Hematopoietic multipotent progenitor cell treated with erythropoietin and hydrocortisone succinate and interleukin-3 and kit ligand, for 6 days (in vitro differentiated cells): ENCODE measurements at regions not wholly inside any gene's neighbourhood (a gene's known extent, or its start where the extent isn't known, plus 50 kb on each side); places are given as distances from the start of the nearest gene placed in this dataset.

Source experiments
- DNase-seq: peaks from one replicate; pipeline ENCODE4 v3.0.0-alpha.2; 2015

GRCh38 chr9:79236466-79236865, 335.3 kb upstream of the TLE4 start:
- no peak for DNase-seq

GRCh38 chr9:79237861-79238260, 333.9 kb upstream of the TLE4 start:
- peak; percentile 7 for DNase-seq

GRCh38 chr9:79240774-79241173, 331.0 kb upstream of the TLE4 start:
- no peak for DNase-seq

GRCh38 chr9:79242489-79242888, 329.3 kb upstream of the TLE4 start:
- no peak for DNase-seq

- DNase-seq = no peak
These were observed 325.6 kb upstream of the TLE4 start for GRCh38 chr9:79246170-79246569.

GRCh38 chr9:79247021-79247420, 324.7 kb upstream of the TLE4 start:
- DNase-seq = no peak

- no peak for DNase-seq
These were observed 321.0 kb upstream of the TLE4 start for GRCh38 chr9:79250806-79251205.

GRCh38 chr9:79254900-79255650, 316.7 kb upstream of the TLE4 start:
- DNase-seq = peak; percentile 13

GRCh38 chr9:79255651-79256260, 316.0 kb upstream of the TLE4 start:
- DNase-seq = no peak

- DNase-seq = no peak
These were observed 315.0 kb upstream of the TLE4 start for GRCh38 chr9:79256691-79257213.

GRCh38 chr9:79257228-79257781, 314.5 kb upstream of the TLE4 start:
- DNase-seq = no peak

- no peak for DNase-seq
These were observed 313.9 kb upstream of the TLE4 start for GRCh38 chr9:79257790-79258351.

- DNase-seq = no peak
These were observed 311.9 kb upstream of the TLE4 start for GRCh38 chr9:79259858-79260257.

GRCh38 chr9:79263628-79264027, 308.1 kb upstream of the TLE4 start:
- no peak for DNase-seq

GRCh38 chr9:79264041-79264440, 307.7 kb upstream of the TLE4 start:
- no peak for DNase-seq

- DNase-seq = peak; percentile 50
These were observed 307.0 kb upstream of the TLE4 start for GRCh38 chr9:79264511-79265355.

GRCh38 chr9:79266986-79267385, 304.8 kb upstream of the TLE4 start:
- no peak for DNase-seq

GRCh38 chr9:79268806-79269205, 303.0 kb upstream of the TLE4 start:
- no peak for DNase-seq

- no peak for DNase-seq
These were observed 298.5 kb upstream of the TLE4 start for GRCh38 chr9:79273311-79273710.

GRCh38 chr9:79279356-79279755, 292.4 kb upstream of the TLE4 start:
- no peak for DNase-seq

- DNase-seq = no peak
These were observed 291.1 kb upstream of the TLE4 start for GRCh38 chr9:79280691-79281090.

GRCh38 chr9:79284081-79284480, 287.7 kb upstream of the TLE4 start:
- no peak for DNase-seq
